HEK293T (cell line): ENCODE measurements at regions not wholly inside any gene's neighbourhood (a gene's known extent, or its start where the extent isn't known, plus 50 kb on each side); places are given as distances from the start of the nearest gene placed in this dataset.

Experiments
- FOXA1 ChIP-seq: fragments of 450-650 bp; IDR thresholded peaks from 2 replicates; pipeline ENCODE4 v1.6.1; 2016; ENCODE audit warnings: mild to moderate bottlenecking
- L3MBTL2 ChIP-seq: fragments of 450-650 bp; conservative IDR thresholded peaks from 2 replicates; pipeline ENCODE4 v1.6.1; 2016; ENCODE audit warnings: mild to moderate bottlenecking

DNA sequence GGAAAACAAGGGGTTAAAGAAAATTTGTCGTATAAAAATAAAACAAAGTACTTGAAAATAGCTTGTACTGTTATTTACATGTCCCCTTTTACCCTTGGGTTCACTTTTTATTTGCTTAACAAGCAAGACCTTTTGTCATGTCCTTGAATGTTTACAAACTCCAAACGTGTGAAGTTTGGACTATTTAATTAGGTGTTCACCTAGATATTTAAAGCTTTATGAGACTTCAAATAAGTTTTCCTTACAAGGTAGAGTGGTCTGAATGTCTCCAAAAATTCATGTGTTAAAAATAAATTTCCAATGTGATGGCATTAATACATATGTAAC, 242.0 kb upstream of the TTC14 start:
- no peak for TF ChIP-seq FOXA1
- no peak for TF ChIP-seq L3MBTL2
